ENCODE measurements at regions not wholly inside any gene's neighbourhood (a gene's known extent, or its start where the extent isn't known, plus 50 kb on each side); places are given as distances from the start of the nearest gene placed in this dataset.

DNA sequence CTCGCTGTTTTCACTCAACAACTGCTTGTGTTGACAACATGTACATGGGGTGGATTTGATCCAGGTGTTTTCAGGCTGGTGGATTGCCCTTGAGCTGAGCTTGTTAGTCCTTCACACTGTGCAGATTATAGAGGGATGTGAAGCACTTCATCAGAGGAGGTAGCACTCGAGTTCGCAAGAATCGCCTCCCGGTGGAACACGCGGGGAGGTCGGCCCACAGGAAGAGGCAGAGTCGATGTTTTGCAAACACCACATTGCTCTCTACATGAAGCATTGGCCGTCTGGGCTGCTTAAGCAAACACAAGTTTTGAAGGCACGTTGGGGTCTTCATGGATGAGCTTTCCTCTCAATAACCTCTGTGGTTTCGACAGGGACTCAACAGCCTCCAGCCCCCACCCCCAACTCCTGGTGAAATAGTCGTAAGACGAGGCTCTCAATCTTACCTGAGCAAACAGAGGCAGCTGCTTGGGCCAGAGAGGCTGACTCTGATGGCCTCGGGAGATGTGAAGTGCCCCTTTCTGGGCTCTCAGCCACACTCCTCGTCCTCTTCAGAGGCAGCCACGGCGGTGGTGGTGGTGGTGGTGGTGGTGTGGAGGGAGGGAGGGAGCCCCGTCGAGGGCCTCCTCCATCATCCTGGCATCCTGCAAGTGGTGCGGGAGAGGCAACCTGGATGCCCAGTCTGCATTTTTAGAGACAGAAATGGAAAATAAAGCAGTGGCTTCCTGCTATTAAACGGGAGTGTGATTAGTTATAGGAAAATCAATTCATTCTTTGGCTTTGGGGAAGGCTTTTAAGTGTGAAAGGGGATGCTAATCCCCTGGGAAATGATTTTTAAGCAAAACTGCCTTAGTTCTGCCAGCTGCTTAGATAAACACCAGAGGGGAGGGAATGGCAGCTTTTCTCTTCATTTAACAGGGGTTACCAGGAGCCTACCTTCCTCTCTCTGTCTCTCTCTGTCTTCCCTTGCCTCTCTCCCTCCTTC is 552.5 kb upstream of the EEF2KMT start:
- TF ChIP-seq TAF1 (IDR thresholded peaks at IDR 0.05; ENCODE audit: borderline replicate concordance, insufficient read depth, low read length) = no peak
- no peak for TF ChIP-seq FOXP2 (optimal IDR thresholded peaks at IDR 0.05; ENCODE audit: borderline replicate concordance, extremely low read depth, extremely low read length, insufficient read depth)
- no peak for TF ChIP-seq POLR2AphosphoS5 (IDR thresholded peaks at IDR 0.05; ENCODE audit: low read depth, low read length)
- TF ChIP-seq, protein P1, sequence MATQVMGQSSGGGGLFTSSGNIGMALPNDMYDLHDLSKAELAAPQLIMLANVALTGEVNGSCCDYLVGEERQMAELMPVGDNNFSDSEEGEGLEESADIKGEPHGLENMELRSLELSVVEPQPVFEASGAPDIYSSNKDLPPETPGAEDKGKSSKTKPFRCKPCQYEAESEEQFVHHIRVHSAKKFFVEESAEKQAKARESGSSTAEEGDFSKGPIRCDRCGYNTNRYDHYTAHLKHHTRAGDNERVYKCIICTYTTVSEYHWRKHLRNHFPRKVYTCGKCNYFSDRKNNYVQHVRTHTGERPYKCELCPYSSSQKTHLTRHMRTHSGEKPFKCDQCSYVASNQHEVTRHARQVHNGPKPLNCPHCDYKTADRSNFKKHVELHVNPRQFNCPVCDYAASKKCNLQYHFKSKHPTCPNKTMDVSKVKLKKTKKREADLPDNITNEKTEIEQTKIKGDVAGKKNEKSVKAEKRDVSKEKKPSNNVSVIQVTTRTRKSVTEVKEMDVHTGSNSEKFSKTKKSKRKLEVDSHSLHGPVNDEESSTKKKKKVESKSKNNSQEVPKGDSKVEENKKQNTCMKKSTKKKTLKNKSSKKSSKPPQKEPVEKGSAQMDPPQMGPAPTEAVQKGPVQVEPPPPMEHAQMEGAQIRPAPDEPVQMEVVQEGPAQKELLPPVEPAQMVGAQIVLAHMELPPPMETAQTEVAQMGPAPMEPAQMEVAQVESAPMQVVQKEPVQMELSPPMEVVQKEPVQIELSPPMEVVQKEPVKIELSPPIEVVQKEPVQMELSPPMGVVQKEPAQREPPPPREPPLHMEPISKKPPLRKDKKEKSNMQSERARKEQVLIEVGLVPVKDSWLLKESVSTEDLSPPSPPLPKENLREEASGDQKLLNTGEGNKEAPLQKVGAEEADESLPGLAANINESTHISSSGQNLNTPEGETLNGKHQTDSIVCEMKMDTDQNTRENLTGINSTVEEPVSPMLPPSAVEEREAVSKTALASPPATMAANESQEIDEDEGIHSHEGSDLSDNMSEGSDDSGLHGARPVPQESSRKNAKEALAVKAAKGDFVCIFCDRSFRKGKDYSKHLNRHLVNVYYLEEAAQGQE (IDR thresholded peaks at IDR 0.05; ENCODE audit: insufficient read depth in 1 of 2, low read depth in 2 of 2, low read length in 2 of 2) = no peak
- TF ChIP-seq SIN3A (IDR thresholded peaks at IDR 0.05; ENCODE audit: borderline replicate concordance, insufficient read depth, low read length) = no peak

DNA sequence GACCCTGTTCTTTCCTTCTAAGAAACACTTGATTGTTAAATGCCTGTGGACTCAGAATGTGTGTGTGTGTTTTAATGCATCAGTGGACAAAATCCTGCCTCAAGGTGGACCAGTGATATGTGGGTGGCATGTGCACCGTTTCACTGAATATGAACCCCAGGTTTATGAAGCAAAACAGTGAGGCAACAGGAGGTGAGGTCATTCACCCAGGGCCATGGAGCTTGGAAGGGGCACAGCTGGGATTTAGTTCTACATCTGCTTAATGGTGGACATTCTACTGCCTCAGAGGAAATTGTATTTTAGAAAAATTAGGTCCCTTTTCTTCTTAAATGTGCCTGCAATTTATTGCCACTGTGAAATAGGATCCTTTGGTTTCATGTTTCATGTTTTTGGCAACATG is 549.5 kb upstream of the EEF2KMT start:
- TF ChIP-seq FOXP2 (optimal IDR thresholded peaks at IDR 0.05; ENCODE audit: borderline replicate concordance, extremely low read depth, extremely low read length, insufficient read depth) = no peak
- no peak for TF ChIP-seq POLR2AphosphoS5 (IDR thresholded peaks at IDR 0.05; ENCODE audit: low read depth, low read length)
- no peak for TF ChIP-seq TAF1 (IDR thresholded peaks at IDR 0.05; ENCODE audit: borderline replicate concordance, insufficient read depth, low read length)
- TF ChIP-seq, protein P1 (IDR thresholded peaks at IDR 0.05; ENCODE audit: insufficient read depth in 1 of 2, low read depth in 2 of 2, low read length in 2 of 2) = no peak
- no peak for TF ChIP-seq SIN3A (IDR thresholded peaks at IDR 0.05; ENCODE audit: borderline replicate concordance, insufficient read depth, low read length)

DNA sequence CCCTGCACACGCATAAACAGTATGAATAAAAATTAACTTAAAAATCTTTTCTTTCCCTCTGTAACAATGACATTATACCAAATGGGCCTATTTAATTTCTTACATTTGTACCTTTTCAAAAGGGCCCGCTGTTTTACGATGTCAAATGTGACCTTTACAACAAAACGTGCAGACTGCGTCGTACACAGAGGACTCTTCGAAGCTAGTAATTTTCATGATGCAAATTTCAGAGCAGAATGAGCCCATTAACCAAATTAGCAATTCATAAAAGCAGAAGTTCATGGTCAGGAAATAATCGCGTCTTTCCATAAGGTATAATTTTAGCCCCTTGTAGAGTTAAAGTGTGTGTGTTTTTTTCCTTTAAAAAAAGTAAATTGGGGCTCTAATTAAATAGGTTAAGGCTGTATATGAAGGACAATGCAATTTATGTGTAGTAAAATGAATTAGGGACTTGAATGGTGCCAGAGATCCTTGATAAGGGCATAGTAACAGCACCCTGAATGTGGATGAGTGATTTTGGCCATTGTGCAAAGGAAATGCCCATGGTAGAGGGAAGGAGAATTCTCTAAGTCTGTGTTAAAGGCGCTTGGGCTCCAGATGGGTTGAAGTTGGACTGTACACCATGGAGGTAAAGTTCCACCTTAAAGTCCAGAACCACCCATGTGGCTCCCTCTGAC is 546.4 kb upstream of the EEF2KMT start:
- TF ChIP-seq, protein P1 (IDR thresholded peaks at IDR 0.05; ENCODE audit: insufficient read depth in 1 of 2, low read depth in 2 of 2, low read length in 2 of 2) = no peak
- TF ChIP-seq POLR2AphosphoS5 (IDR thresholded peaks at IDR 0.05; ENCODE audit: low read depth, low read length) (no peak), TAF1 (IDR thresholded peaks at IDR 0.05; ENCODE audit: borderline replicate concordance, insufficient read depth, low read length) (no peak), SIN3A (IDR thresholded peaks at IDR 0.05; ENCODE audit: borderline replicate concordance, insufficient read depth, low read length) (no peak), FOXP2 (optimal IDR thresholded peaks at IDR 0.05; ENCODE audit: borderline replicate concordance, extremely low read depth, extremely low read length, insufficient read depth) (no peak)

DNA sequence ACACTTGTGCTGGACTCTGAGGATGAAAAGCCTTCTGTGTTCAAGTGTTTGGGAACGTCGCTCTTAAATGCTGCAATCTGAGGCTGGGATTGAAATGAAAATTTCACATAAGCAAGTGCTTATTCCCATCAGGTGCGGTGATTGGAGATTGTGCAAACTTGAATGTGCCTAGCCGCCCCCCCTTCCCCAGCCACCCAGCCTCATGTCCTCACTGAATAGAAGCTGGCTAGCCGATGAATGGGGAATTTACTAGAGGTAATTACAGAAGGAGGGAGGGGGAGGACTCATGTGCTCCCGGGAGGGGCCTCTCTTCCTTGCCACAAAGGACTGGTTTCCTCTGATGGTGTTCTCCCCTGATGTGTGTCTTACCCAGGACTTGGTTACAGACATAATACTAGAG is 544.8 kb upstream of the EEF2KMT start:
- no peak for TF ChIP-seq FOXP2 (optimal IDR thresholded peaks at IDR 0.05; ENCODE audit: borderline replicate concordance, extremely low read depth, extremely low read length, insufficient read depth)

DNA sequence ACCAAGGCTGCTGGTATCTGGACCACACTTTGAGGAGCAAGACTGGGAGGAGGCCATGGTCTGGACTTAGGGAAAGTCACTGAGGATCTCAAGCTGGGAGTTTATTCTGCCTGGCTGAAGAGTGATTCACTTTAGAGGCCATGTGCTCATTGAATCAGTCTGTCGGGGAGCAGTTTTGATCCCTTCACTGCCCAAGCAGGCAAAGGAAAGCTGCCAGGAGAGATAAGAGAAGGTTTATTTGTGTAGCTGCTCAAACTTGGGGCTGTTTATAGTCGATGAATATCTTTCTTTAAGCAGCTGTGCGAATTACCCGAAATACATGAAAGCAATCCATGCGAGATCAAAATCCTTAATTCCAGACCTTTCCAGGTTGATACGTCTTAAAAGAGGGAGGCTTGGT is 544.4 kb upstream of the EEF2KMT start:
- no peak for TF ChIP-seq SIN3A (IDR thresholded peaks at IDR 0.05; ENCODE audit: borderline replicate concordance, insufficient read depth, low read length)
- TF ChIP-seq, protein P1 (IDR thresholded peaks at IDR 0.05; ENCODE audit: insufficient read depth in 1 of 2, low read depth in 2 of 2, low read length in 2 of 2) = no peak
- no peak for TF ChIP-seq TAF1 (IDR thresholded peaks at IDR 0.05; ENCODE audit: borderline replicate concordance, insufficient read depth, low read length)
- no peak for TF ChIP-seq POLR2AphosphoS5 (IDR thresholded peaks at IDR 0.05; ENCODE audit: low read depth, low read length)
- no peak for TF ChIP-seq FOXP2 (optimal IDR thresholded peaks at IDR 0.05; ENCODE audit: borderline replicate concordance, extremely low read depth, extremely low read length, insufficient read depth)
